Astrocyte (in vitro differentiated cells and primary cell): ENCODE measurements at regions not wholly inside any gene's neighbourhood (a gene's known extent, or its start where the extent isn't known, plus 50 kb on each side); places are given as distances from the start of the nearest gene placed in this dataset.

Experiments
- DNase-seq: peaks from one replicate; pipeline ENCODE4 v3.0.0-alpha.2; 2010; ENCODE audit warnings: low read depth
- FAIRE-seq: peaks from 2 replicates; lab custom pipeline; 2011; peaks lifted over from hg19 to GRCh38; lab: Jason Lieb, UNC
- H2AFZ ChIP-seq: 2 replicates; pipeline ENCODE4 v1.6.0; 2012; ENCODE audit warnings: low read depth, low read length, inconsistent platforms
- H3K27ac ChIP-seq: 2 replicates; pipeline ENCODE4 v1.5.1; 2011; ENCODE audit warnings: low read depth, low read length, inconsistent platforms
- H3K27me3 ChIP-seq: 2 replicates; pipeline ENCODE4 v1.6.0; 2011; ENCODE audit warnings: low read length, inconsistent platforms; ENCODE audit not compliant: insufficient read depth
- H3K36me3 ChIP-seq: 2 replicates; pipeline ENCODE4 v1.5.1; 2011; ENCODE audit warnings: low read length, inconsistent platforms; ENCODE audit not compliant: insufficient read depth
- H3K4me1 ChIP-seq: 2 replicates; pipeline ENCODE4 v1.5.1; 2011; ENCODE audit warnings: low read length, inconsistent platforms; ENCODE audit not compliant: insufficient read depth
- H3K4me2 ChIP-seq: 2 replicates; pipeline ENCODE4 v1.6.0; 2012; ENCODE audit warnings: low read length, inconsistent platforms
- H3K4me3 ChIP-seq: 2 replicates; pipeline ENCODE4 v1.5.1; 2011; ENCODE audit warnings: low read depth, mild to moderate bottlenecking, low read length, inconsistent platforms; ENCODE audit not compliant: insufficient read depth
- H3K79me2 ChIP-seq: 2 replicates; pipeline ENCODE4 v1.6.0; 2012; ENCODE audit warnings: mild to moderate bottlenecking, low read length, inconsistent platforms; ENCODE audit not compliant: insufficient read depth
- H3K9ac ChIP-seq: 2 replicates; pipeline ENCODE4 v1.6.0; 2012; ENCODE audit warnings: mild to moderate bottlenecking, low read length, inconsistent platforms
- H3K9me3 ChIP-seq: 2 replicates; pipeline ENCODE4 v1.5.1; 2012; ENCODE audit warnings: low read depth, mild to moderate bottlenecking, low read length, inconsistent platforms; ENCODE audit not compliant: insufficient read depth
- H4K20me1 ChIP-seq: 2 replicates; pipeline ENCODE4 v1.6.0; 2012; ENCODE audit warnings: low read length, inconsistent platforms; ENCODE audit not compliant: insufficient read depth
- H3K27ac Mint-ChIP-seq: one replicate; pipeline ENCODE4 v1.8.0; 2021; ENCODE audit warnings: mild to moderate bottlenecking, mixed read lengths; ENCODE audit not compliant: unreplicated experiment
- H3K27me3 Mint-ChIP-seq: one replicate; pipeline ENCODE4 v1.8.0; 2021; ENCODE audit warnings: low read depth, mixed read lengths; ENCODE audit not compliant: unreplicated experiment
- H3K36me3 Mint-ChIP-seq: one replicate; pipeline ENCODE4 v1.8.0; 2021; ENCODE audit warnings: low read depth, mixed read lengths; ENCODE audit not compliant: unreplicated experiment
- H3K4me1 Mint-ChIP-seq: one replicate; pipeline ENCODE4 v1.8.0; 2021; ENCODE audit warnings: low read depth, mixed read lengths; ENCODE audit not compliant: unreplicated experiment
- H3K4me3 Mint-ChIP-seq: one replicate; pipeline ENCODE4 v1.8.0; 2021; ENCODE audit warnings: mild to moderate bottlenecking, moderate library complexity, mixed read lengths; ENCODE audit not compliant: unreplicated experiment
- H3K9me3 Mint-ChIP-seq: one replicate; pipeline ENCODE4 v1.8.0; 2021; ENCODE audit warnings: mild to moderate bottlenecking, mixed read lengths; ENCODE audit not compliant: unreplicated experiment
- EZH2 ChIP-seq: IDR thresholded peaks from 2 replicates; pipeline ENCODE4 v1.6.1; 2012; ENCODE audit warnings: mild to moderate bottlenecking, low read length, inconsistent platforms; ENCODE audit not compliant: insufficient read depth
- TF ChIP-seq, protein P1 (sequence below): IDR thresholded peaks from 2 replicates; pipeline ENCODE4 v1.5.1; 2011; ENCODE audit warnings: low read depth, mild to moderate bottlenecking, inconsistent platforms, low read length, moderate library complexity; ENCODE audit not compliant: insufficient read depth

DNA sequence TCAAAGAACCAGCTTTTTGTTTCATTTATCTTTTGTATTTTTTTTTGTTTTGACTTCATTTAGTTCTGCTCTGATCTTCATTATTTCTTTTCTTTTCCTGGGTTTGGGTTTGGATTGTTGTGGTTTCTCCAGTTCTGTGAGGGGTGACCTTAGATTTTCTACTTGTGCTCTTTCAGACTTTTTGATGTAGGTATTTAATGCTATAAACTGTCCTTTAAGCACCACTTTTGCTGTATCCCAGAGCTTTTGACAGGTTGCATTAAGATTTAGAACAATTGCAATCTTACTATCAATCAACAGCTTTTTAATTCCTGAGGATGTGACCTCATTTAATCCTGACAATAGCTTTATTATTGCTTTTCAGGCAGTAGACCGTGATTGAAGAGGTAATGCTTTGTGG, 94.3 kb downstream of the ZNF280B start:
- Histone ChIP-seq H2AFZ (no peak overlapping the region), H3K79me2 (no peaks in the 10 kb centered on the region), H3K9me3 (no peaks in the 10 kb centered on the region), H3K27me3 (peaks cover under 1% of the 10 kb centered on the region), H3K4me1 (no peaks in the 10 kb centered on the region), H4K20me1 (no peaks in the 10 kb centered on the region), H3K36me3 (no peaks in the 10 kb centered on the region), H3K4me3 (no peak overlapping the region), H3K9ac (no peak overlapping the region), H3K4me2 (no peak overlapping the region), H3K27ac (no peak overlapping the region)
- Mint-ChIP-seq H3K9me3 (peaks cover 10% of the 10 kb centered on the region), H3K27ac (no peak overlapping the region), H3K4me3 (no peak overlapping the region), H3K27me3 (peaks cover 84% of the 10 kb centered on the region), H3K36me3 (no peaks in the 10 kb centered on the region), H3K4me1 (no peaks in the 10 kb centered on the region)
- TF ChIP-seq, protein P1, sequence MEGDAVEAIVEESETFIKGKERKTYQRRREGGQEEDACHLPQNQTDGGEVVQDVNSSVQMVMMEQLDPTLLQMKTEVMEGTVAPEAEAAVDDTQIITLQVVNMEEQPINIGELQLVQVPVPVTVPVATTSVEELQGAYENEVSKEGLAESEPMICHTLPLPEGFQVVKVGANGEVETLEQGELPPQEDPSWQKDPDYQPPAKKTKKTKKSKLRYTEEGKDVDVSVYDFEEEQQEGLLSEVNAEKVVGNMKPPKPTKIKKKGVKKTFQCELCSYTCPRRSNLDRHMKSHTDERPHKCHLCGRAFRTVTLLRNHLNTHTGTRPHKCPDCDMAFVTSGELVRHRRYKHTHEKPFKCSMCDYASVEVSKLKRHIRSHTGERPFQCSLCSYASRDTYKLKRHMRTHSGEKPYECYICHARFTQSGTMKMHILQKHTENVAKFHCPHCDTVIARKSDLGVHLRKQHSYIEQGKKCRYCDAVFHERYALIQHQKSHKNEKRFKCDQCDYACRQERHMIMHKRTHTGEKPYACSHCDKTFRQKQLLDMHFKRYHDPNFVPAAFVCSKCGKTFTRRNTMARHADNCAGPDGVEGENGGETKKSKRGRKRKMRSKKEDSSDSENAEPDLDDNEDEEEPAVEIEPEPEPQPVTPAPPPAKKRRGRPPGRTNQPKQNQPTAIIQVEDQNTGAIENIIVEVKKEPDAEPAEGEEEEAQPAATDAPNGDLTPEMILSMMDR: no peak
- TF ChIP-seq EZH2: no peak
- DNase-seq: no peak
- FAIRE-seq: no peak

GRCh38 chr22:22417495-22418162, 90.9 kb downstream of the ZNF280B start:
- no peaks in the 10 kb centered on the region for H3K4me1 ChIP-seq
- Mint-ChIP-seq H3K4me1 (no peaks in the 10 kb centered on the region), H3K27ac (no peak overlapping the region), H3K9me3 (peaks cover 9% of the 10 kb centered on the region), H3K36me3 (no peaks in the 10 kb centered on the region), H3K4me3 (no peak overlapping the region), H3K27me3 (peaks cover 82% of the 10 kb centered on the region)
- no peak overlapping the region for H3K9ac ChIP-seq
- no peak overlapping the region for H3K4me3 ChIP-seq
- no peak overlapping the region for H2AFZ ChIP-seq
- H3K27ac ChIP-seq: no peak overlapping the region
- H3K36me3 ChIP-seq: no peaks in the 10 kb centered on the region
- TF ChIP-seq, protein P1: no peak
- TF ChIP-seq EZH2: no peak
- H4K20me1 ChIP-seq: no peaks in the 10 kb centered on the region
- H3K79me2 ChIP-seq: no peaks in the 10 kb centered on the region
- DNase-seq: no peak
- FAIRE-seq: no peak
- H3K27me3 ChIP-seq: peaks cover 8% of the 10 kb centered on the region
- no peaks in the 10 kb centered on the region for H3K9me3 ChIP-seq
- no peak overlapping the region for H3K4me2 ChIP-seq

- H3K27ac ChIP-seq: no peak overlapping the region
- H3K9me3 Mint-ChIP-seq: peaks cover 7% of the 10 kb centered on the region
- TF ChIP-seq, protein P1: no peak
- no peak for TF ChIP-seq EZH2
- FAIRE-seq: no peak
- no peak overlapping the region for H2AFZ ChIP-seq
- H3K27me3 Mint-ChIP-seq: peaks cover 77% of the 10 kb centered on the region
- H3K79me2 ChIP-seq: no peaks in the 10 kb centered on the region
- no peak overlapping the region for H3K9ac ChIP-seq
- H3K4me1 Mint-ChIP-seq: no peaks in the 10 kb centered on the region
- H3K4me3 Mint-ChIP-seq: no peak overlapping the region
- no peaks in the 10 kb centered on the region for H3K36me3 ChIP-seq
- no peak for DNase-seq
- H3K27me3 ChIP-seq: peaks cover 8% of the 10 kb centered on the region
- H4K20me1 ChIP-seq: no peaks in the 10 kb centered on the region
- no peak overlapping the region for H3K4me3 ChIP-seq
- H3K27ac Mint-ChIP-seq: no peak overlapping the region
- H3K4me1 ChIP-seq: no peaks in the 10 kb centered on the region
- H3K4me2 ChIP-seq: no peak overlapping the region
- H3K36me3 Mint-ChIP-seq: no peaks in the 10 kb centered on the region
- no peaks in the 10 kb centered on the region for H3K9me3 ChIP-seq
Observed at GRCh38 chr22:22418163-22418549, 90.4 kb downstream of the ZNF280B start.
